KMS-11 (cell line): ENCODE measurements at regions not wholly inside any gene's neighbourhood (a gene's known extent, or its start where the extent isn't known, plus 50 kb on each side); places are given as distances from the start of the nearest gene placed in this dataset.

ENCODE experiments used
- H2AFZ ChIP-seq: fragments of 200-600 bp; sonication (generic); 2 replicates; pipeline ENCODE4 v1.6.1; 2016; ENCODE audit warnings: antibody characterized with exemption, mixed run types, low read depth
- H3K27ac ChIP-seq: fragments of 200-600 bp; sonication (generic); 2 replicates; pipeline ENCODE4 v1.6.1; 2016; ENCODE audit warnings: mild to moderate bottlenecking, mixed run types
- H3K27me3 ChIP-seq: fragments of 200-600 bp; sonication (generic); 2 replicates; pipeline ENCODE4 v1.6.1; 2017; ENCODE audit warnings: mild to moderate bottlenecking, low read depth, mixed run types, moderate library complexity; ENCODE audit not compliant: insufficient read depth
- H3K36me3 ChIP-seq: fragments of 200-600 bp; sonication (generic); 2 replicates; pipeline ENCODE4 v1.6.1; 2017; ENCODE audit warnings: mild to moderate bottlenecking, mixed run types; ENCODE audit not compliant: insufficient read depth
- H3K4me1 ChIP-seq: fragments of 200-600 bp; sonication (generic); 2 replicates; pipeline ENCODE4 v1.6.1; 2016; ENCODE audit warnings: mild to moderate bottlenecking, low read depth, mixed run types; ENCODE audit not compliant: poor library complexity, severe bottlenecking
- H3K4me2 ChIP-seq: fragments of 200-600 bp; sonication (generic); 2 replicates; pipeline ENCODE4 v1.7.0; 2016; ENCODE audit warnings: mild to moderate bottlenecking, mixed run types
- H3K4me3 ChIP-seq: fragments of 200-600 bp; sonication (generic); IDR thresholded peaks from 2 replicates; pipeline ENCODE4 v1.6.1; 2017; ENCODE audit warnings: low read depth, low read length, mixed read lengths; ENCODE audit not compliant: insufficient read depth
- H3K79me2 ChIP-seq: fragments of 200-600 bp; sonication (generic); 2 replicates; pipeline ENCODE4 v1.6.1; 2016; ENCODE audit warnings: low read depth, mixed run types; ENCODE audit not compliant: insufficient read depth
- H3K9ac ChIP-seq: fragments of 200-600 bp; sonication (generic); 2 replicates; pipeline ENCODE4 v1.6.1; 2016; ENCODE audit warnings: mild to moderate bottlenecking, mixed run types
- H4K20me1 ChIP-seq: fragments of 200-600 bp; sonication (generic); 2 replicates; pipeline ENCODE4 v1.6.1; 2016; ENCODE audit warnings: mild to moderate bottlenecking, mixed run types; ENCODE audit not compliant: insufficient read depth
- TF ChIP-seq, protein P1 (sequence below): fragments of 200-600 bp; sonication (generic); conservative IDR thresholded peaks from 2 replicates; pipeline ENCODE4 v1.6.1; 2017; ENCODE audit warnings: low read depth, mild to moderate bottlenecking, antibody characterized with exemption, low read length, moderate library complexity, mixed read lengths

DNA sequence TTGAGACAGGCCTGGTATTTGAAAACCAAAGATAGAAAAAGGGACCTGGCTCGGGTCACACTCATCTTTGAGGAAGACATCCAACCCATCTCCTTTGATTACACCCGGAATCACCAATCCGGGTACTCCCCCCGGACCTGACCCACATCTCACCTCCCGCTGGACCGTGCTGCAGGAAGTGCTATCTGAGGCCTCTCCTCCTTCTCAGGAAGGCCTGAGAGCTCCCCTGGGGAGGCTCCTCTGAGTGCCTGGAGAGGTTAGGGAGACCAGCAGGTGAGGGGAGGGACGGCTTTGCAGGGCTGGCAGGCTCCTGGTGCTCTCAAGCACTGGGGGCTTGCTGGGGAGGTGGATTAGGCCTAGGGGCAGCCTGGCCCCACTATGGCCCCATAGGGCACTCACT lies 170.9 kb downstream of the ACKR3 start:
- peaks cover 24% of the 10 kb centered on the region for H3K4me1 ChIP-seq

GRCh38 chr2:236743039-236743920 lies 173.7 kb downstream of the ACKR3 start:
- H3K9ac ChIP-seq, result no peak overlapping the region
- 0 out of 2 replicates have a peak overlapping the region, but pooled peaks have one; percentile 20 for H3K27ac ChIP-seq
- peaks cover 24% of the 10 kb centered on the region for H3K4me1 ChIP-seq
- no peaks in the 10 kb centered on the region for H3K79me2 ChIP-seq
- H2AFZ ChIP-seq, result no peak overlapping the region
- TF ChIP-seq, protein P1, sequence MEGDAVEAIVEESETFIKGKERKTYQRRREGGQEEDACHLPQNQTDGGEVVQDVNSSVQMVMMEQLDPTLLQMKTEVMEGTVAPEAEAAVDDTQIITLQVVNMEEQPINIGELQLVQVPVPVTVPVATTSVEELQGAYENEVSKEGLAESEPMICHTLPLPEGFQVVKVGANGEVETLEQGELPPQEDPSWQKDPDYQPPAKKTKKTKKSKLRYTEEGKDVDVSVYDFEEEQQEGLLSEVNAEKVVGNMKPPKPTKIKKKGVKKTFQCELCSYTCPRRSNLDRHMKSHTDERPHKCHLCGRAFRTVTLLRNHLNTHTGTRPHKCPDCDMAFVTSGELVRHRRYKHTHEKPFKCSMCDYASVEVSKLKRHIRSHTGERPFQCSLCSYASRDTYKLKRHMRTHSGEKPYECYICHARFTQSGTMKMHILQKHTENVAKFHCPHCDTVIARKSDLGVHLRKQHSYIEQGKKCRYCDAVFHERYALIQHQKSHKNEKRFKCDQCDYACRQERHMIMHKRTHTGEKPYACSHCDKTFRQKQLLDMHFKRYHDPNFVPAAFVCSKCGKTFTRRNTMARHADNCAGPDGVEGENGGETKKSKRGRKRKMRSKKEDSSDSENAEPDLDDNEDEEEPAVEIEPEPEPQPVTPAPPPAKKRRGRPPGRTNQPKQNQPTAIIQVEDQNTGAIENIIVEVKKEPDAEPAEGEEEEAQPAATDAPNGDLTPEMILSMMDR, result no peak
- H3K4me3 ChIP-seq, result no peak overlapping the region
- peak overlapping the region; percentile 17 for H3K4me2 ChIP-seq
- H3K36me3 ChIP-seq, result no peaks in the 10 kb centered on the region
- H3K27me3 ChIP-seq, result no peaks in the 10 kb centered on the region
- H4K20me1 ChIP-seq, result no peaks in the 10 kb centered on the region

More for the DNA sequence above, 170.9 kb downstream of the ACKR3 start:
- Histone ChIP-seq H3K27me3 (no peaks in the 10 kb centered on the region), H4K20me1 (no peaks in the 10 kb centered on the region), H3K27ac (no peak overlapping the region), H3K9ac (no peak overlapping the region), H3K36me3 (no peaks in the 10 kb centered on the region), H3K4me2 (no peak overlapping the region), H3K79me2 (no peaks in the 10 kb centered on the region), H3K4me3 (no peak overlapping the region), H2AFZ (no peak overlapping the region)
- TF ChIP-seq, protein P1, result no peak

DNA sequence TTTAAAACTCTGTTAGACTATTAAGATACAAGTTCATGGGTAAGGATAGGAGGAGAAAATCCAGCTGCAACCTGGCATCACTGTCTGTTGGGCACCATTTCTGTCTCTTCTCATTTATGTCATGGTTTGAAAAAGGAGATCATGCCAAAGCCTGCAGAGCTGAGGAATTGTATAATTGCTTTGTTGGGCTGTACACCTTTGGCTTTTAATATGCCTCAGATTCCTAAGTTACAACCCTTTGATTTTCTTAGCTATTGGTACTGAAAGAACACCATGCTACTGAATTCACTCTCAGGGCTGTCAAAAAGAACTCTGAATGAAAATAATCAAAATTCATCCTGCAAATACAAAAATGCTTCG lies 174.3 kb downstream of the ACKR3 start:
- Histone ChIP-seq H3K4me3 (no peak overlapping the region), H3K27ac (0 out of 2 replicates have a peak overlapping the region, but pooled peaks have one; percentile 20), H3K4me1 (peaks cover 24% of the 10 kb centered on the region), H3K79me2 (no peaks in the 10 kb centered on the region), H3K4me2 (peak overlapping the region; percentile 17; the same call in 1 of the 2 replicates), H3K36me3 (no peaks in the 10 kb centered on the region), H4K20me1 (no peaks in the 10 kb centered on the region), H3K9ac (no peak overlapping the region), H3K27me3 (no peaks in the 10 kb centered on the region), H2AFZ (no peak overlapping the region)
- TF ChIP-seq, protein P1, result no peak

GRCh38 chr2:236744281-236744705 lies 174.7 kb downstream of the ACKR3 start:
- H3K4me3 ChIP-seq, result no peak overlapping the region
- H3K79me2 ChIP-seq, result no peaks in the 10 kb centered on the region
- no peak overlapping the region for H3K9ac ChIP-seq
- TF ChIP-seq, protein P1, result no peak
- H3K27me3 ChIP-seq, result no peaks in the 10 kb centered on the region
- no peaks in the 10 kb centered on the region for H3K36me3 ChIP-seq
- H3K4me2 ChIP-seq, result peak overlapping the region; percentile 17; the same call in 1 of the 2 replicates
- H3K4me1 ChIP-seq, result peaks cover 24% of the 10 kb centered on the region
- no peak overlapping the region for H2AFZ ChIP-seq
- H4K20me1 ChIP-seq, result no peaks in the 10 kb centered on the region
- H3K27ac ChIP-seq, result 0 out of 2 replicates have a peak overlapping the region, but pooled peaks have one; percentile 20
